ENCODE measurements at regions not wholly inside any gene's neighbourhood (a gene's known extent, or its start where the extent isn't known, plus 50 kb on each side); places are given as distances from the start of the nearest gene placed in this dataset.

- Histone ChIP-seq H3K27ac (no peak overlapping the region), H3K4me3 (no peak overlapping the region), H3K9me3 (no peaks in the 10 kb centered on the region), H3K27me3 (replicated peaks; ENCODE audit: insufficient read depth) (no peaks in the 10 kb centered on the region), H3K4me1 (replicated peaks) (no peaks in the 10 kb centered on the region), H3K36me3 (no peaks in the 10 kb centered on the region)
- 22% methylated on average over 3 of the region's 3 CpGs for WGBS
- intact Hi-C loops (cut with DNase I), result no loop called here
- TF ChIP-seq POLR2AphosphoS5 (IDR thresholded peaks at IDR 0.05) (no peak), POLR2A (IDR thresholded peaks at IDR 0.05) (no peak), CTCF (IDR thresholded peaks at IDR 0.05) (no peak)
- no peak for DNase-seq (ENCODE audit: low spot score)
These were observed 548.8 kb downstream of the EFNA5 start for GRCh38 chr5:107121793-107122519.

- intact Hi-C loops (cut with DNase I), result no loop called here
These were observed 551.1 kb downstream of the EFNA5 start for GRCh38 chr5:107119656-107120055.

GRCh38 chr5:107118184-107119019, 552.3 kb downstream of the EFNA5 start:
- intact Hi-C loops (cut with DNase I), result no loop called here
- Histone ChIP-seq H3K9me3 (no peaks in the 10 kb centered on the region), H3K4me3 (no peak overlapping the region), H3K27ac (no peak overlapping the region), H3K4me1 (replicated peaks) (no peaks in the 10 kb centered on the region), H3K36me3 (no peaks in the 10 kb centered on the region), H3K27me3 (replicated peaks; ENCODE audit: insufficient read depth) (no peaks in the 10 kb centered on the region)
- no peak for DNase-seq (ENCODE audit: low spot score)
- 83% methylated on average over 6 of the region's 6 CpGs for WGBS
- TF ChIP-seq POLR2A (IDR thresholded peaks at IDR 0.05), result no peak
- no peak for TF ChIP-seq POLR2AphosphoS5 (IDR thresholded peaks at IDR 0.05)

More at GRCh38 chr5:107119656-107120055, 551.1 kb downstream of the EFNA5 start:
- H3K36me3 ChIP-seq, result no peaks in the 10 kb centered on the region
- H3K9me3 ChIP-seq, result no peaks in the 10 kb centered on the region
- TF ChIP-seq CTCF (IDR thresholded peaks at IDR 0.05), result no peak
- TF ChIP-seq POLR2A (IDR thresholded peaks at IDR 0.05), result no peak
- no peak for TF ChIP-seq POLR2AphosphoS5 (IDR thresholded peaks at IDR 0.05)
- H3K27ac ChIP-seq, result no peak overlapping the region
- H3K4me3 ChIP-seq, result no peak overlapping the region
- H3K4me1 ChIP-seq (replicated peaks), result no peaks in the 10 kb centered on the region
- 83% methylated on average over 2 of the region's 2 CpGs for WGBS
- DNase-seq (ENCODE audit: low spot score), result no peak
- no peaks in the 10 kb centered on the region for H3K27me3 ChIP-seq (replicated peaks; ENCODE audit: insufficient read depth)

- Histone ChIP-seq H3K27me3 (replicated peaks; ENCODE audit: insufficient read depth) (no peaks in the 10 kb centered on the region), H3K4me1 (replicated peaks) (no peaks in the 10 kb centered on the region), H3K9me3 (no peaks in the 10 kb centered on the region), H3K27ac (no peak overlapping the region), H3K36me3 (no peaks in the 10 kb centered on the region), H3K4me3 (no peak overlapping the region)
- intact Hi-C loops (cut with DNase I), result no loop called here
- WGBS, result 81% methylated on average over 5 of the region's 5 CpGs
- TF ChIP-seq POLR2AphosphoS5 (IDR thresholded peaks at IDR 0.05) (no peak), POLR2A (IDR thresholded peaks at IDR 0.05) (no peak), CTCF (IDR thresholded peaks at IDR 0.05) (no peak)
- DNase-seq (ENCODE audit: low spot score), result no peak
These were observed 558.5 kb downstream of the EFNA5 start for GRCh38 chr5:107112216-107112615.
